ENCODE measurements at regions not wholly inside any gene's neighbourhood (a gene's known extent, or its start where the extent isn't known, plus 50 kb on each side); places are given as distances from the start of the nearest gene placed in this dataset.

DNA sequence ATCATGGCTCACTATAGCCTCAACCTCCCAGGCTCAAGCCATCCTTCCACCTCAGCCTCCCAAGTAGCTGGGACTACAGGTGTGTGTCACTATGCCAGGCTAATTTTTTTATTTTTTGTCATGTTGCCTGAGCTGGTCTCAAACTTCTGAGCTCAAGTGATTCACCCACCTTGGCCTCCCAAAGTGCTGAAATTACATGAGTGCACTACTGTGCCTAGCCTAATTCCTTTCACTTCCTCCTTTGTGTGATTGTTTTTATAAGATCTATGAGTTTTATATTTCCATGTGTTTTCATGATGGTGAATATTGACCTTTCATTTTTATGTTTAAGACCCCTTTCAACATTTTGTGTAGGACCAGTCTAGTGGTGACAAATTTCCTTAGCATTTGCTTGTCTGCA lies 55.2 kb upstream of the IL12B start:
- Mint-ChIP-seq H3K9me3 (peaks cover 58% of the 10 kb centered on the region), H3K36me3 (peaks cover 1% of the 10 kb centered on the region), H3K4me3 (no peak overlapping the region), H3K4me1 (no peaks in the 10 kb centered on the region), H3K27ac (no peak overlapping the region), H3K27me3 (ENCODE audit: low read depth) (peaks cover 6% of the 10 kb centered on the region)
- no peak for DNase-seq (ENCODE audit: low spot score in 2 of 2, unreplicated experiment in 2 of 2)
- TF ChIP-seq, protein P1, sequence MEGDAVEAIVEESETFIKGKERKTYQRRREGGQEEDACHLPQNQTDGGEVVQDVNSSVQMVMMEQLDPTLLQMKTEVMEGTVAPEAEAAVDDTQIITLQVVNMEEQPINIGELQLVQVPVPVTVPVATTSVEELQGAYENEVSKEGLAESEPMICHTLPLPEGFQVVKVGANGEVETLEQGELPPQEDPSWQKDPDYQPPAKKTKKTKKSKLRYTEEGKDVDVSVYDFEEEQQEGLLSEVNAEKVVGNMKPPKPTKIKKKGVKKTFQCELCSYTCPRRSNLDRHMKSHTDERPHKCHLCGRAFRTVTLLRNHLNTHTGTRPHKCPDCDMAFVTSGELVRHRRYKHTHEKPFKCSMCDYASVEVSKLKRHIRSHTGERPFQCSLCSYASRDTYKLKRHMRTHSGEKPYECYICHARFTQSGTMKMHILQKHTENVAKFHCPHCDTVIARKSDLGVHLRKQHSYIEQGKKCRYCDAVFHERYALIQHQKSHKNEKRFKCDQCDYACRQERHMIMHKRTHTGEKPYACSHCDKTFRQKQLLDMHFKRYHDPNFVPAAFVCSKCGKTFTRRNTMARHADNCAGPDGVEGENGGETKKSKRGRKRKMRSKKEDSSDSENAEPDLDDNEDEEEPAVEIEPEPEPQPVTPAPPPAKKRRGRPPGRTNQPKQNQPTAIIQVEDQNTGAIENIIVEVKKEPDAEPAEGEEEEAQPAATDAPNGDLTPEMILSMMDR (IDR thresholded peaks at IDR 0.05; ENCODE audit: unreplicated experiment): no peak

DNA sequence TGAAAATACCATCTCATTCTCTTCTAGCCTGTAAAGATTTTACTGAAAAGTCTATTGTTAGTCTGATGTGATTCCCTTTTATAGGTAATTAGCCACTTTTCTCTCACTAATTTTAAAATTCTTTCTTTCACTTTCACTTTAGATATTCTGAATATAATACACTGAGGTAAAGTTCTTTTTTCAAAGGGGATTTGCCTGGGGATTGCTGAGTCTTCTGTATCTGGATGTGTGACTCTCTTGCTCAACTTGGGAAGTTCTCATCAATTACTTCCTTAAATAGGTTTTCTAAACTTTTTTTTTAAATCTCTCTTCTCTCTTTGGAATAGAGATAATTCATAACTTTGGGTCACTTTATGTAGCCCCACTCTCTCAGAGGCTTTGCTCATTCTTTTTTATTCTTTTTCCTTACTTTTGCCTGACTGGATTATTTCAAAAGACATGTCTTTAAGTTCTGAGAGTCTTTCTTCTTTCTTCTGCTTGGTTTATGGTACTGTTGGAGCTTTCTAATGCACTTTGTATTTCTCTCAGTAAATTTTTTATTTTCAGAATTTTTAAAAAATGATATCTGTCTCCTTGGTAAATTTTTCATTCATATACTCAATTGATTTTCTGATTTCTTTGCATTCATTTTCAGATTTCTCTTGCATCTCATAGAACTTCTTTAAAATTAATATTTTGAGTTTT lies 55.9 kb upstream of the IL12B start:
- peaks cover 57% of the 10 kb centered on the region for H3K9me3 Mint-ChIP-seq
- TF ChIP-seq, protein P1 (IDR thresholded peaks at IDR 0.05; ENCODE audit: unreplicated experiment): no peak
- no peak for DNase-seq (ENCODE audit: low spot score in 2 of 2, unreplicated experiment in 2 of 2)
- no peak overlapping the region for H3K27ac Mint-ChIP-seq
- H3K36me3 Mint-ChIP-seq: peaks cover 1% of the 10 kb centered on the region
- no peak overlapping the region for H3K4me3 Mint-ChIP-seq
- H3K4me1 Mint-ChIP-seq: no peaks in the 10 kb centered on the region
- H3K27me3 Mint-ChIP-seq (ENCODE audit: low read depth): peaks cover 6% of the 10 kb centered on the region

DNA sequence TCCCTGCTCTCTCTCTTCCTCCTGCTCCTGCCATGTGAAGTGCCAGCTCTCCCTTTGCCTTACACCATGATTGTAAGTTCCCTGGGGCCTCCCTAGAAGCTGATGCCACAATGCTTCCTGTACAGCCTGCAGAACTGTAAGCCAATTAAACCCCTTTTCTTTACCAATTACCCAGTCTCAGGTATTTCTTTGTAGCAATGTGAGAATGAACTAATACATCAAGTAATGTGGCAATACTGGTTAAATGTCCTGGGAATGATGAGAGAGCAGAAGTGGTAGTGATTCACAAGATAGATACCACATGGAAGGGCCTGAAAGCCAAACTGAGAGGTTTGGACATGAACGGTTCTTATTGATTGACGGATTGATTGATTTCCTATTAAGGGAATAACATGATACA lies 62.6 kb upstream of the IL12B start:
- H3K9me3 Mint-ChIP-seq: peaks cover 8% of the 10 kb centered on the region
- H3K27me3 Mint-ChIP-seq (ENCODE audit: low read depth): peaks cover 6% of the 10 kb centered on the region
- TF ChIP-seq, protein P1 (IDR thresholded peaks at IDR 0.05; ENCODE audit: unreplicated experiment): no peak
- DNase-seq (ENCODE audit: low spot score in 2 of 2, unreplicated experiment in 2 of 2): no peak
- no peak overlapping the region for H3K4me3 Mint-ChIP-seq
- no peak overlapping the region for H3K27ac Mint-ChIP-seq
- no peaks in the 10 kb centered on the region for H3K4me1 Mint-ChIP-seq
- no peaks in the 10 kb centered on the region for H3K36me3 Mint-ChIP-seq

DNA sequence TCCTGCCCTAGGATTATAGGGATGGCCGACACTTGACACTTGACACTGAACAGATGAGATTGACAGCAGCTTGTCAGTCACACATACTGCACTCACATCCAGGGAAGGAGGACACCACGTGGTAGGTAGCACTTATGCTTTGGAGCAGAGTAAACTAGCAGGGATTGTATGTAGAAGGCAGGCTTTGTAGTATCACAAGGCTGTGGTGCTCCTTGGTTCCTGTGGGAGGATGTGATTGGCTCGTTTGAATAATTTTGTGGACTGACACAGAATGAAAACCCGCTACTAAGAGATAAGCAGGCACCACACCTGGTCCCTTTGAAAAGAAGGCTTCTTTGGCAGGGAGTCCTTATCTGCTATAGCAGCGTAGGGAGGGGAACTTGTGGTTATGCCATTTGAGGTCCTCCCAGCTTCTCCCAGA lies 63.6 kb upstream of the IL12B start:
- Mint-ChIP-seq H3K4me3 (no peak overlapping the region), H3K27ac (no peak overlapping the region), H3K36me3 (no peaks in the 10 kb centered on the region), H3K4me1 (no peaks in the 10 kb centered on the region), H3K9me3 (peaks cover 5% of the 10 kb centered on the region), H3K27me3 (ENCODE audit: low read depth) (peaks cover 6% of the 10 kb centered on the region)
- TF ChIP-seq, protein P1 (IDR thresholded peaks at IDR 0.05; ENCODE audit: unreplicated experiment): no peak
- DNase-seq (ENCODE audit: low spot score in 2 of 2, unreplicated experiment in 2 of 2): no peak

DNA sequence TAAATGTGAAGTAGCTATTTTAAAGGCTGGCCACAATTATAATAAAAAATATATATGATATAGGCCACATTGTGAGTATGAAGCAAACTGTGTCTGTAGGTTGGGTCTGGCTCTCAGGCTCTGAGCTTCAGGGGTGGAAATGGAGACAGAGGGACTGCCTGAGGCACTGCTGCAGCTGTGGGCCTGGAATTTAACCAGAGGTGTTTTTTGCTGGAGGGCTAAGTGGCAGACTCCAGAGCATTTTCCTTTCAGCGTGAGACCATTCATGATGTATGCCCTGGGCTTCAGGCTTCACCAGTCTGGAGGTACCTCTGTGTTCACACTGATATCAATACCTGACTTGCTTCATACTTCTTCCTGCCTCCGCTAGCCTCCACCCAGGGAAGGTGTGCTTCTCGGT lies 64.9 kb upstream of the IL12B start:
- Mint-ChIP-seq H3K4me3 (no peak overlapping the region), H3K27ac (no peak overlapping the region), H3K27me3 (ENCODE audit: low read depth) (no peaks in the 10 kb centered on the region), H3K4me1 (no peaks in the 10 kb centered on the region), H3K9me3 (peaks cover 5% of the 10 kb centered on the region), H3K36me3 (no peaks in the 10 kb centered on the region)
- no peak for DNase-seq (ENCODE audit: low spot score in 2 of 2, unreplicated experiment in 2 of 2)
- TF ChIP-seq, protein P1 (IDR thresholded peaks at IDR 0.05; ENCODE audit: unreplicated experiment): no peak

Data from mesothelial cell of epicardium (in vitro differentiated cells).